Daoy (cell line): ENCODE measurements at regions not wholly inside any gene's neighbourhood (a gene's known extent, or its start where the extent isn't known, plus 50 kb on each side); places are given as distances from the start of the nearest gene placed in this dataset.
"Not testable (repeated sequence)": the region's sequence is repeated elsewhere in the genome, so short reads cannot be mapped to it uniquely, and the experiment has no call there.

ENCODE experiments used
- DNase-seq: peaks from one replicate; pipeline ENCODE4 v3.0.0-alpha.2; 2015; ENCODE audit warnings: low read depth

- not testable (repeated sequence) for DNase-seq
These were observed 176.8 kb downstream of the CDC14C start for GRCh38 chr7:49100908-49101740.

- no peak for DNase-seq
These were observed 178.1 kb downstream of the CDC14C start for GRCh38 chr7:49102411-49102810.

- DNase-seq = no peak
These were observed 187.4 kb downstream of the CDC14C start for GRCh38 chr7:49111706-49112105.

- no peak for DNase-seq
These were observed 187.9 kb downstream of the CDC14C start for GRCh38 chr7:49112222-49112621.

GRCh38 chr7:49112647-49113046, 188.3 kb downstream of the CDC14C start:
- no peak for DNase-seq

- DNase-seq = no peak
These were observed 195.4 kb downstream of the CDC14C start for GRCh38 chr7:49119706-49120105.

- DNase-seq = no peak
These were observed 200.9 kb downstream of the CDC14C start for GRCh38 chr7:49125246-49125645.

- no peak for DNase-seq
These were observed 203.1 kb downstream of the CDC14C start for GRCh38 chr7:49127359-49127913.

GRCh38 chr7:49137978-49138377, 213.6 kb downstream of the CDC14C start:
- no peak for DNase-seq

GRCh38 chr7:49150486-49150885, 226.1 kb downstream of the CDC14C start:
- DNase-seq = no peak

- no peak for DNase-seq
These were observed 226.8 kb downstream of the CDC14C start for GRCh38 chr7:49151146-49151545.

- DNase-seq = no peak
These were observed 234.0 kb downstream of the CDC14C start for GRCh38 chr7:49158321-49158720.

GRCh38 chr7:49159536-49159935, 235.2 kb downstream of the CDC14C start:
- no peak for DNase-seq

GRCh38 chr7:49166441-49166840, 242.1 kb downstream of the CDC14C start:
- no peak for DNase-seq

GRCh38 chr7:49172639-49173038, 248.3 kb downstream of the CDC14C start:
- no peak for DNase-seq

- no peak for DNase-seq
These were observed 250.0 kb downstream of the CDC14C start for GRCh38 chr7:49174396-49174795.

- no peak for DNase-seq
These were observed 263.4 kb downstream of the CDC14C start for GRCh38 chr7:49187543-49188268.

- no peak for DNase-seq
These were observed 304.2 kb downstream of the CDC14C start for GRCh38 chr7:49228426-49229098.

- no peak for DNase-seq
These were observed 304.9 kb downstream of the CDC14C start for GRCh38 chr7:49229246-49229645.

- no peak for DNase-seq
These were observed 319.2 kb downstream of the CDC14C start for GRCh38 chr7:49243521-49243920.

GRCh38 chr7:49244543-49244942, 320.2 kb downstream of the CDC14C start:
- no peak for DNase-seq

- DNase-seq = no peak
These were observed 320.7 kb downstream of the CDC14C start for GRCh38 chr7:49245062-49245461.
